SK-N-SH (cell line): ENCODE measurements at regions not wholly inside any gene's neighbourhood (a gene's known extent, or its start where the extent isn't known, plus 50 kb on each side); places are given as distances from the start of the nearest gene placed in this dataset.

Experiments used
- CTCF ChIA-PET: fragments of 300-600, 350-600 bp; formaldehyde crosslinking; extraction: SDS; loops from one replicate; lab custom pipeline; 2021; lab: Yijun Ruan, JAX
- POLR2A ChIA-PET: fragments of 350-600 bp; sonication (Branson Sonifier 250); formaldehyde crosslinking; extraction: SDS; loops from one replicate; lab custom pipeline; 2020; ENCODE audit warnings: antibody characterized with exemption, inconsistent platforms; lab: Yijun Ruan, JAX
- DNase-seq: peaks from one replicate; pipeline ENCODE4 v3.0.0; 2012
- H2AFZ ChIP-seq: fragments of 200-600 bp; sonication (generic); 2 replicates; pipeline ENCODE4 v1.8.1; 2016; ENCODE audit warnings: antibody characterized with exemption, mild to moderate bottlenecking, low read depth
- H3F3A ChIP-seq: fragments of 200-600 bp; sonication (generic); replicated peaks from 2 replicates; pipeline ENCODE3; 2016; ENCODE audit warnings: antibody characterized with exemption, mild to moderate bottlenecking; ENCODE audit not compliant: insufficient read depth
- H3K27ac ChIP-seq, 2 experiments: fragments of 200-500 bp in 1 of 2; fragments of 200-600 bp in 1 of 2; sonication (Bioruptor generic) in 1 of 2; sonication (generic), shearing (Covaris generic) in 1 of 2; 2 replicates each; pipeline versions ENCODE4 v1.5.1 to v1.6.1; 2014 to 2016; ENCODE audit warnings: low read depth in 2 of 2, inconsistent platforms in 1 of 2, low read length in 1 of 2, mild to moderate bottlenecking in 1 of 2, mixed read lengths in 1 of 2
- H3K27me3 ChIP-seq: fragments of 200-600 bp; sonication (generic), shearing (Covaris generic); 2 replicates; pipeline ENCODE4 v1.6.1; 2016; ENCODE audit warnings: mixed run types; ENCODE audit not compliant: insufficient read depth
- H3K36me3 ChIP-seq, 2 experiments: fragments of 200-500 bp in 1 of 2; fragments of 200-600 bp in 1 of 2; sonication (Bioruptor generic) in 1 of 2; sonication (generic) in 1 of 2; replicated peaks in 1 of 2; 2 replicates each; pipeline versions ENCODE3 to v1.5.1; 2014 to 2016; ENCODE audit warnings: low read length in 1 of 2, mild to moderate bottlenecking in 1 of 2; ENCODE audit not compliant: insufficient read depth in 2 of 2, control insufficient read depth in 1 of 2
- H3K4me1 ChIP-seq, 2 experiments: fragments of 200-500 bp in 1 of 2; fragments of 200-600 bp in 1 of 2; sonication (Bioruptor generic) in 1 of 2; sonication (generic), shearing (Covaris generic) in 1 of 2; 2 replicates each; pipeline versions ENCODE4 v1.5.1 to v1.6.1; 2014 to 2016; ENCODE audit warnings: low read depth in 1 of 2, low read length in 1 of 2, mixed run types in 1 of 2; ENCODE audit not compliant: insufficient read depth in 2 of 2, control insufficient read depth in 1 of 2
- H3K4me2 ChIP-seq: fragments of 200-600 bp; sonication (generic), shearing (Covaris generic); 2 replicates; pipeline ENCODE4 v1.6.1; 2017; ENCODE audit warnings: mixed run types
- H3K4me3 ChIP-seq, 2 experiments: fragments of 200-500 bp in 1 of 2; fragments of 200-600 bp in 1 of 2; sonication (Bioruptor generic) in 1 of 2; sonication (generic), shearing (Covaris generic) in 1 of 2; 2 replicates each; pipeline versions ENCODE4 v1.5.1 to v1.8.1; 2014 to 2016; ENCODE audit warnings: low read depth in 2 of 2, inconsistent platforms in 1 of 2, low read length in 1 of 2, mild to moderate bottlenecking in 1 of 2, mixed read lengths in 1 of 2, moderate library complexity in 1 of 2
- H3K79me2 ChIP-seq: fragments of 200-600 bp; sonication (generic); 2 replicates; pipeline ENCODE4 v1.8.1; 2017; ENCODE audit warnings: mild to moderate bottlenecking; ENCODE audit not compliant: insufficient read depth
- H3K9ac ChIP-seq: fragments of 200-600 bp; sonication (generic); 2 replicates; pipeline ENCODE4 v1.6.1; 2017; ENCODE audit warnings: mixed run types
- H3K9me2 ChIP-seq: fragments of 200-600 bp; sonication (generic); 2 replicates; pipeline ENCODE4 v1.6.1; 2017; ENCODE audit warnings: mixed run types
- H3K9me3 ChIP-seq: fragments of 200-600 bp; sonication (generic); 2 replicates; pipeline ENCODE4 v1.6.1; 2017; ENCODE audit warnings: mixed run types, mild to moderate bottlenecking, moderate library complexity
- H4K20me1 ChIP-seq: fragments of 200-600 bp; sonication (generic); 2 replicates; pipeline ENCODE4 v1.6.1; 2017; ENCODE audit warnings: mild to moderate bottlenecking, mixed run types; ENCODE audit not compliant: insufficient read depth
- CTCF ChIP-seq: fragments of 200-600 bp; sonication (generic); IDR thresholded peaks from 2 replicates; pipeline ENCODE4 v1.6.1; 2017; ENCODE audit warnings: antibody characterized with exemption, mild to moderate bottlenecking, moderate library complexity
- ELF1 ChIP-seq: IDR thresholded peaks from 2 replicates; pipeline ENCODE4 v1.4.0; 2012
- EZH2phosphoT487 ChIP-seq: fragments of 200-600 bp; sonication (generic); IDR thresholded peaks from 2 replicates; pipeline ENCODE4 v1.6.1; 2017; ENCODE audit warnings: low read depth, mixed run types, mild to moderate bottlenecking, antibody characterized with exemption, moderate library complexity, borderline replicate concordance
- FOSL2 ChIP-seq: IDR thresholded peaks from 2 replicates; pipeline ENCODE4 v1.4.0; 2012; ENCODE audit warnings: low read depth, mild to moderate bottlenecking, moderate library complexity, borderline replicate concordance
- FOXJ3 ChIP-seq: sonication (generic); formaldehyde crosslinking; IDR thresholded peaks from 2 replicates; pipeline ENCODE4 v1.5.1; 2020; ENCODE audit warnings: mild to moderate bottlenecking, missing genetic modification reagents
- FOXM1 ChIP-seq: IDR thresholded peaks from 2 replicates; pipeline ENCODE4 v1.4.0; 2012; ENCODE audit warnings: low read depth, mild to moderate bottlenecking
- GABPA ChIP-seq: IDR thresholded peaks from 2 replicates; pipeline ENCODE4 v1.4.0; 2012; ENCODE audit warnings: low read depth, mild to moderate bottlenecking
- JUND ChIP-seq: IDR thresholded peaks from 2 replicates; pipeline ENCODE4 v1.4.0; 2012
- MAX ChIP-seq: IDR thresholded peaks from 2 replicates; pipeline ENCODE4 v1.4.0; 2012; ENCODE audit warnings: low read depth
- MEF2A ChIP-seq: IDR thresholded peaks from 2 replicates; pipeline ENCODE4 v1.4.0; 2012; ENCODE audit warnings: low read depth, borderline replicate concordance
- MXI1 ChIP-seq: IDR thresholded peaks from 2 replicates; pipeline ENCODE4 v1.6.1; 2012; ENCODE audit warnings: mild to moderate bottlenecking, low read depth, low read length, improper control_type of control experiment
- NFIC ChIP-seq: IDR thresholded peaks from 2 replicates; pipeline ENCODE4 v1.4.0; 2012; ENCODE audit warnings: borderline replicate concordance
- NRF1 ChIP-seq: IDR thresholded peaks from 2 replicates; pipeline ENCODE4 v1.6.1; 2012; ENCODE audit warnings: low read depth, mild to moderate bottlenecking, low read length
- PBX3 ChIP-seq: IDR thresholded peaks from 2 replicates; pipeline ENCODE4; 2012
- POLR2AphosphoS5 ChIP-seq: IDR thresholded peaks from 2 replicates; pipeline ENCODE4 v1.6.1; 2012; ENCODE audit warnings: low read depth, low read length
- RAD21 ChIP-seq: IDR thresholded peaks from 2 replicates; pipeline ENCODE4 v1.6.1; 2012; ENCODE audit warnings: mild to moderate bottlenecking, low read length
- RCOR1 ChIP-seq: fragments of 150-350 bp; IDR thresholded peaks from 2 replicates; pipeline ENCODE4 v1.6.1; 2017; ENCODE audit warnings: antibody characterized with exemption, low read length
- RFX5 ChIP-seq: IDR thresholded peaks from 2 replicates; pipeline ENCODE4 v1.6.1; 2012; ENCODE audit warnings: mild to moderate bottlenecking, improper control_type of control experiment, low read length
- SIN3A ChIP-seq: IDR thresholded peaks from 2 replicates; pipeline ENCODE4 v1.6.1; 2012; ENCODE audit warnings: low read depth, mild to moderate bottlenecking, low read length, moderate library complexity, borderline replicate concordance
- TAF1 ChIP-seq: IDR thresholded peaks from 2 replicates; pipeline ENCODE4 v1.6.1; 2012; ENCODE audit warnings: low read depth, mild to moderate bottlenecking, low read length, moderate library complexity, borderline replicate concordance
- YY1 ChIP-seq: IDR thresholded peaks from 2 replicates; pipeline ENCODE4 v1.4.0; 2012; ENCODE audit warnings: low read depth, mild to moderate bottlenecking
- ZBTB33 ChIP-seq: IDR thresholded peaks from 2 replicates; pipeline ENCODE4 v1.4.0; 2012; ENCODE audit warnings: low read depth, borderline replicate concordance
- WGBS: methylation state at CpG from one replicate; pipeline ENCODE4 v1.1.6; 2017; ENCODE audit warnings: low lambda C conversion rate; 5-methylcytosine and 5-hydroxymethylcytosine counted together

GRCh38 chr4:26252349-26253025 is 68.3 kb upstream of the RBPJ start:
- CTCF ChIA-PET = no interaction called here
- no peak overlapping the region for H3K9ac ChIP-seq
- H3K4me3 ChIP-seq = no peak overlapping the region
- POLR2A ChIA-PET = no interaction called here
- no peaks in the 10 kb centered on the region for H4K20me1 ChIP-seq
- peaks cover 8% of the 10 kb centered on the region for H3F3A ChIP-seq
- H3K27me3 ChIP-seq = no peaks in the 10 kb centered on the region
- no peak for TF ChIP-seq JUND
- no peak for TF ChIP-seq YY1
- TF ChIP-seq PBX3 = no peak
- TF ChIP-seq ZBTB33 = no peak
- TF ChIP-seq FOXJ3 (CRISPR knock-in tag) = no peak
- no peak for TF ChIP-seq ELF1
- no peak for TF ChIP-seq CTCF
- TF ChIP-seq GABPA = no peak
- no peak for TF ChIP-seq TAF1
- no peak for TF ChIP-seq RFX5
- TF ChIP-seq RAD21 = no peak
- no peak overlapping the region for H3K4me2 ChIP-seq
- no peaks in the 10 kb centered on the region for H3K79me2 ChIP-seq
- DNase-seq = no peak
- no peaks in the 10 kb centered on the region for H3K9me2 ChIP-seq
- no peak overlapping the region for H2AFZ ChIP-seq
- 66% methylated on average over 8 of the region's 8 CpGs for WGBS
- H3K4me1 ChIP-seq = no peaks in the 10 kb centered on the region; a peak in 2 of 4 replicates
- H3K27ac ChIP-seq = no peak overlapping the region
- no peaks in the 10 kb centered on the region for H3K36me3 ChIP-seq
- no peaks in the 10 kb centered on the region for H3K9me3 ChIP-seq

GRCh38 chr4:26253968-26254367 is 66.8 kb upstream of the RBPJ start:
- no peak for DNase-seq
- Histone ChIP-seq H3K4me2 (no peak overlapping the region), H3K9ac (no peak overlapping the region), H3K27ac (no peak overlapping the region), H2AFZ (no peak overlapping the region), H3K4me1 (no peaks in the 10 kb centered on the region; a peak in 1 of 4 replicates), H3K9me3 (no peaks in the 10 kb centered on the region), H3K27me3 (no peaks in the 10 kb centered on the region), H4K20me1 (no peaks in the 10 kb centered on the region), H3K36me3 (no peaks in the 10 kb centered on the region), H3K4me3 (no peak overlapping the region), H3K79me2 (no peaks in the 10 kb centered on the region), H3F3A (peaks cover 1% of the 10 kb centered on the region), H3K9me2 (no peaks in the 10 kb centered on the region)
- 43% methylated on average over 3 of the region's 3 CpGs for WGBS
- ChIA-PET POLR2A (no interaction called here), CTCF (interaction anchor here (1.0 kb wide), 1 partner anchor 20 kb away, joined by 3 read pairs; no protein-coding TSS in a partner anchor)
- TF ChIP-seq POLR2AphosphoS5 (no peak), TAF1 (no peak), MXI1 (no peak), FOXM1 (no peak), NRF1 (no peak), EZH2phosphoT487 (no peak), GABPA (no peak), SIN3A (no peak), CTCF (no peak), RCOR1 (no peak), FOSL2 (no peak), MEF2A (no peak), MAX (no peak), NFIC (no peak)
